Large intestine (tissue), 3 donors: ENCODE measurements at regions not wholly inside any gene's neighbourhood (a gene's known extent, or its start where the extent isn't known, plus 50 kb on each side); places are given as distances from the start of the nearest gene placed in this dataset.

ENCODE experiments used
- DNase-seq, 2 donors: peaks; one replicate each; pipeline versions ENCODE4 v3.0.0 to v3.0.0-alpha.2; 2013
- H3K27ac ChIP-seq: one replicate; pipeline ENCODE4 v1.5.1; 2013; ENCODE audit warnings: low read length
- H3K27me3 ChIP-seq: 2 replicates; pipeline ENCODE4 v1.6.1; 2013; ENCODE audit warnings: low read length; ENCODE audit not compliant: control insufficient read depth, insufficient read depth
- H3K36me3 ChIP-seq: 2 replicates; pipeline ENCODE4 v1.6.1; 2013; ENCODE audit warnings: low read length; ENCODE audit not compliant: control insufficient read depth, insufficient read depth
- H3K4me1 ChIP-seq: one replicate; pipeline ENCODE4 v1.6.1; 2013; ENCODE audit warnings: low read length; ENCODE audit not compliant: control insufficient read depth, insufficient read depth
- H3K4me3 ChIP-seq: one replicate; pipeline ENCODE4 v1.5.1; 2013; ENCODE audit warnings: low read length
- H3K9me3 ChIP-seq: one replicate; pipeline ENCODE4 v1.6.1; 2013; ENCODE audit warnings: mild to moderate bottlenecking, low read depth, low read length, moderate library complexity; ENCODE audit not compliant: control insufficient read depth
- WGBS: methylation state at CpG from one replicate; pipeline ENCODE4 v1.1.5; 2013; ENCODE audit warnings: low lambda C conversion rate; ENCODE audit not compliant: insufficient coverage; 5-methylcytosine and 5-hydroxymethylcytosine counted together

GRCh38 chr7:15914611-15915010 lies 228.1 kb upstream of the MEOX2 start:
- no peaks in the 10 kb centered on the region for H3K36me3 ChIP-seq
- H3K4me3 ChIP-seq, result no peak overlapping the region
- H3K27me3 ChIP-seq, result no peaks in the 10 kb centered on the region
- WGBS, result 100% methylated on average over 1 of the region's 2 CpGs
- no peak for DNase-seq
- no peaks in the 10 kb centered on the region for H3K4me1 ChIP-seq
- no peaks in the 10 kb centered on the region for H3K9me3 ChIP-seq
- no peak overlapping the region for H3K27ac ChIP-seq

- no peaks in the 10 kb centered on the region for H3K4me1 ChIP-seq
- no peaks in the 10 kb centered on the region for H3K27me3 ChIP-seq
- WGBS, result no CpG with 5 or more reads among the region's 1 CpG
- no peak for DNase-seq
- no peaks in the 10 kb centered on the region for H3K9me3 ChIP-seq
- no peaks in the 10 kb centered on the region for H3K36me3 ChIP-seq
- H3K4me3 ChIP-seq, result no peak overlapping the region
- no peak overlapping the region for H3K27ac ChIP-seq
These were observed 220.0 kb upstream of the MEOX2 start for GRCh38 chr7:15906436-15906835.

DNA sequence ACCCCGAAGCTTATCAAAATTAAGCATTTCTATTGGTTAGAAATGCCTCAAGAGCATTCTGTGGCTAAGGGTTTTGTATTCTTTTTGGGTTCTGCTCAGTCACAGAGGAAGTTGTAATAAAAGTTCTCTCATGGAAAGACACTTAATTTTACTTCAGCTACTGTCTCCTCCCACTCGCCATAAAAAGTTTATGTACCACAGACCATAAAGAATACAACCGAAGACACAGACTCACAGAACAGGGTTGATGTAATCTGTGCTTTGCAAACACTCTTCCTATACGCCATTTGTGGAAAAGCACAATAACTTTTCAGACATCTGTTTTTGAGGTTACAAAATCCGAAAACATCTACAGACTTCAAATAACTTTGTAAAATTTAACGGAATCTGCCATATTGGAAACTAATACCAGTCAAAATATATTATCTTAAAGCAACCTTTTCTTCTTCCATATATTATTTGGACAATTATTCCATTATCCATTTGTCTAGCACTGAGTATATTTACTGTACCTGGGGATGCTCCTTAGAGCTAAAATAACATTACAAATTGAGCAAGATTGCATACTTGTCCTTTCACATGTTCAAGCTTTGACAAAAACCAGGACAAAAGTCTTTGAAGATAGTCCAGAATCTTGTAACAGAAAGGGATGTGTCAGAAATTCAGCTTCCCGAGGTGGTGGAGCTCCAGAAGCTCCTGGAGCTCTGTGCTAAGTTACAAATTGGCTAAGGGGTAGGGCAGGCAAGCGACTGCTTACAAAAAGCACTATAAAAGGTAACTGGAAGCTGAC lies 219.0 kb upstream of the MEOX2 start:
- H3K4me3 ChIP-seq, result no peak overlapping the region

GRCh38 chr7:15891151-15891881 lies 204.8 kb upstream of the MEOX2 start:
- H3K9me3 ChIP-seq, result no peaks in the 10 kb centered on the region
- H3K27me3 ChIP-seq, result no peaks in the 10 kb centered on the region
- no peak overlapping the region for H3K27ac ChIP-seq
- H3K4me1 ChIP-seq, result peaks cover 3% of the 10 kb centered on the region
- H3K36me3 ChIP-seq, result no peaks in the 10 kb centered on the region
- no peak for DNase-seq
- H3K4me3 ChIP-seq, result no peak overlapping the region

More for the DNA sequence above, 219.0 kb upstream of the MEOX2 start:
- DNase-seq, result peak in 1 of 2 donors; percentile 12
- Histone ChIP-seq H3K4me1 (no peaks in the 10 kb centered on the region), H3K27ac (no peak overlapping the region), H3K36me3 (no peaks in the 10 kb centered on the region), H3K27me3 (no peaks in the 10 kb centered on the region), H3K9me3 (no peaks in the 10 kb centered on the region)
- 63% methylated on average over 6 of the region's 8 CpGs for WGBS

GRCh38 chr7:15889507-15889906 lies 203.0 kb upstream of the MEOX2 start:
- Histone ChIP-seq H3K4me3 (no peak overlapping the region), H3K4me1 (peaks cover 3% of the 10 kb centered on the region), H3K9me3 (no peaks in the 10 kb centered on the region), H3K36me3 (no peaks in the 10 kb centered on the region), H3K27ac (no peak overlapping the region), H3K27me3 (no peaks in the 10 kb centered on the region)
- WGBS, result no CpG with 5 or more reads among the region's 3 CpGs
- peak; percentile 23 to 28 for DNase-seq

- Histone ChIP-seq H3K27ac (no peak overlapping the region), H3K36me3 (no peaks in the 10 kb centered on the region), H3K4me1 (peaks cover 3% of the 10 kb centered on the region), H3K27me3 (no peaks in the 10 kb centered on the region), H3K4me3 (no peak overlapping the region), H3K9me3 (no peaks in the 10 kb centered on the region)
- DNase-seq, result no peak
- WGBS, result 80% methylated on average over 1 of the region's 1 CpG
These were observed 201.6 kb upstream of the MEOX2 start for GRCh38 chr7:15888090-15888489.

DNA sequence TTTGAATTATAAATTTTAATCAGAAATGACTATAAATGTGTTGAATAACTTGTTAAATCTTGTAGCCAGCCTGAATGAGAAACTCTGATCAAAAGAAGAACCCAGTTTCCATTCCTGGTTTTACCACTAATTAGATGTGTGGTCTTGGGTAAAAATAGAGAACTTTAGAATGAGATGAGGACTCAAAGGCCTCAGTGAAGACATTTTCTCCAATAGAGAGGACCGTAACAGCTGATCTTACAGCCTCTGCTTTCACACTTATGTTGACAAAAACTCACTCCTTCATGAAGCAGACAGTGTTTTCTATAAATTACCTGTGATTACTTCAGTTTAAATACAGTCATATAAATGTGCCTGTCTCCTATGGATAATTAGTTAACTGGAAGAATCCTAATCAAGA lies 200.1 kb upstream of the MEOX2 start:
- no peak overlapping the region for H3K4me3 ChIP-seq
- DNase-seq, result no peak
- peaks cover 3% of the 10 kb centered on the region for H3K4me1 ChIP-seq
- WGBS, result no CpG with 5 or more reads among the region's 1 CpG
- H3K9me3 ChIP-seq, result no peaks in the 10 kb centered on the region
- H3K36me3 ChIP-seq, result no peaks in the 10 kb centered on the region
- no peak overlapping the region for H3K27ac ChIP-seq
- no peaks in the 10 kb centered on the region for H3K27me3 ChIP-seq

GRCh38 chr7:15885678-15886077 lies 199.2 kb upstream of the MEOX2 start:
- WGBS, result no CpG with 5 or more reads among the region's 2 CpGs
- peaks cover 3% of the 10 kb centered on the region for H3K4me1 ChIP-seq
- no peaks in the 10 kb centered on the region for H3K36me3 ChIP-seq
- no peaks in the 10 kb centered on the region for H3K9me3 ChIP-seq
- no peak for DNase-seq
- H3K27me3 ChIP-seq, result no peaks in the 10 kb centered on the region
- H3K4me3 ChIP-seq, result no peak overlapping the region
- no peak overlapping the region for H3K27ac ChIP-seq

DNA sequence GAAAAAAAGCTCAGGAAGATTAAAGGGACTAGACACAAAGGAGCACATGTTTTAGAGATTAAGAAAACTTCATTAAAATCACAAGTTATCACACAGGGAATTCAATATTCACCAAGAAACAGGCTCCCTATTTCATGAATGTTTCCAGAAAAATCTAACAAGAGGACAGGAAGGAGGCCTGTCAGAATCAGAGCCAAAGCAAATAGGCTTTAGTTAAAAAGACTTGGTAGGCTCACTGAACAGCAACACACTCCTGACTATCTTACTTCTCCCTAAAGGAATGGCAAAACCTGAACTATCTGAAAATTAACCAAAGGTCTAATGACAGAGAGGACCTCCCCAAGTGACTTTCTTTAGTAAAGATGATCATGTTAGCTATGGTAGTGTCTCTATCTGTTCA lies 188.3 kb upstream of the MEOX2 start:
- DNase-seq, result no peak

GRCh38 chr7:15870347-15870746 lies 183.9 kb upstream of the MEOX2 start:
- no CpG with 5 or more reads among the region's 1 CpG for WGBS
- Histone ChIP-seq H3K36me3 (no peaks in the 10 kb centered on the region), H3K4me1 (peaks cover 8% of the 10 kb centered on the region), H3K27ac (no peak overlapping the region), H3K27me3 (no peaks in the 10 kb centered on the region), H3K4me3 (no peak overlapping the region), H3K9me3 (no peaks in the 10 kb centered on the region)
- DNase-seq, result peak in 1 of 2 donors; percentile 68

More for the DNA sequence above, 188.3 kb upstream of the MEOX2 start:
- no peaks in the 10 kb centered on the region for H3K36me3 ChIP-seq
- no peak overlapping the region for H3K4me3 ChIP-seq
- H3K4me1 ChIP-seq, result peaks cover 8% of the 10 kb centered on the region
- no peaks in the 10 kb centered on the region for H3K27me3 ChIP-seq
- no peak overlapping the region for H3K27ac ChIP-seq
- H3K9me3 ChIP-seq, result no peaks in the 10 kb centered on the region

- DNase-seq, result no peak
- Histone ChIP-seq H3K4me3 (no peak overlapping the region), H3K36me3 (no peaks in the 10 kb centered on the region), H3K9me3 (no peaks in the 10 kb centered on the region), H3K4me1 (peaks cover 8% of the 10 kb centered on the region), H3K27me3 (no peaks in the 10 kb centered on the region), H3K27ac (no peak overlapping the region)
- 100% methylated on average over 1 of the region's 1 CpG for WGBS
These were observed 181.0 kb upstream of the MEOX2 start for GRCh38 chr7:15867441-15867840.
